HepG2 (cell line): ENCODE measurements at regions not wholly inside any gene's neighbourhood (a gene's known extent, or its start where the extent isn't known, plus 50 kb on each side); places are given as distances from the start of the nearest gene placed in this dataset.

Experiments used
- ATAC-seq: fragments of 200-7000 bp; cut with Tn5 transposase; 3 replicates; pipeline ENCODE4 v1.9.1; 2020; ENCODE audit warnings: mild to moderate bottlenecking, moderate library complexity
- BruUV-seq: library from RNA; stranded (reverse); fragments of 400-500 nt; replicated peaks from 2 replicates; lab custom pipeline; 2021; lab: Mats Ljungman, UMichigan
- CTCF ChIA-PET: fragments of 300-600 bp; formaldehyde crosslinking; extraction: SDS; loops from one replicate; lab custom pipeline; 2021; ENCODE audit warnings: low total read pairs, inconsistent platforms, low intra/inter-chr PET ratio; lab: Yijun Ruan, JAX
- POLR2A ChIA-PET: fragments of 350-600 bp; sonication (Branson Sonifier 250); formaldehyde crosslinking; loops from one replicate; lab custom pipeline; 2020; ENCODE audit warnings: antibody characterized with exemption, inconsistent platforms; lab: Yijun Ruan, JAX
- DNase-seq: peaks from one replicate; pipeline ENCODE4 v3.0.0-alpha.2; 2015; ENCODE audit warnings: low spot score
- FAIRE-seq: peaks from 3 replicates; lab custom pipeline; 2011; peaks lifted over from hg19 to GRCh38; lab: Jason Lieb, UNC
- H2AFZ ChIP-seq: one replicate; pipeline ENCODE4 v1.6.1; 2011; ENCODE audit warnings: low read length, inconsistent platforms
- H3K27ac ChIP-seq: fragments of 300-600 bp; 3 replicates; pipeline ENCODE4 v1.8.0; 2011; ENCODE audit warnings: mixed run types, mild to moderate bottlenecking, mixed read lengths, low read length, inconsistent platforms; ENCODE audit not compliant: insufficient read depth; ENCODE audit errors: extremely low read length
- H3K27me3 ChIP-seq, 2 experiments: fragments of 200-600 bp in 1 of 2; 2 replicates in 1 of 2; 3 replicates in 1 of 2; pipeline versions ENCODE4 v1.6.0 to v1.8.0; 2011; ENCODE audit warnings: low read length in 2 of 2, mild to moderate bottlenecking in 2 of 2, moderate library complexity in 2 of 2, inconsistent platforms in 1 of 2; ENCODE audit not compliant: insufficient read depth in 2 of 2, control insufficient read depth in 1 of 2
- H3K36me3 ChIP-seq, 2 experiments: fragments of 200-600 bp in 1 of 2; replicated peaks in 1 of 2; 2 replicates in 1 of 2; 3 replicates in 1 of 2; pipeline versions ENCODE4 v1.5.1 to v1.8.0; 2011; ENCODE audit warnings: low read length in 2 of 2, inconsistent platforms in 1 of 2; ENCODE audit not compliant: insufficient read depth in 2 of 2, control insufficient read depth in 1 of 2
- H3K4me1 ChIP-seq: 2 replicates; pipeline ENCODE4 v1.5.1; 2012; ENCODE audit warnings: low read length, inconsistent platforms; ENCODE audit not compliant: insufficient read depth
- H3K4me2 ChIP-seq: 2 replicates; pipeline ENCODE4 v1.6.0; 2011; ENCODE audit warnings: low read depth, low read length, inconsistent platforms
- H3K4me3 ChIP-seq, 3 experiments: fragments of 200-600 bp in 1 of 3; sonication (generic), shearing (Covaris generic) in 1 of 3; replicated peaks in 1 of 3; 2 replicates each; pipeline ENCODE4 v1.5.1; 2011 to 2016; ENCODE audit warnings: low read length in 3 of 3, inconsistent platforms in 2 of 3, low read depth in 2 of 3, mild to moderate bottlenecking in 2 of 3, control low read depth in 1 of 3, mixed read lengths in 1 of 3; ENCODE audit not compliant: insufficient read depth in 1 of 3
- H3K79me2 ChIP-seq: one replicate; pipeline ENCODE4 v1.6.1; 2011; ENCODE audit warnings: low read length, inconsistent platforms; ENCODE audit not compliant: insufficient read depth
- H3K9ac ChIP-seq: 2 replicates; pipeline ENCODE4 v1.6.0; 2011; ENCODE audit warnings: mild to moderate bottlenecking, low read depth, low read length, inconsistent platforms; ENCODE audit not compliant: insufficient read depth
- H3K9me3 ChIP-seq: 2 replicates; pipeline ENCODE4 v1.5.1; 2012; ENCODE audit warnings: mild to moderate bottlenecking, low read length
- H4K20me1 ChIP-seq: 2 replicates; pipeline ENCODE4 v1.6.0; 2011; ENCODE audit warnings: inconsistent platforms, mild to moderate bottlenecking, low read length, moderate library complexity; ENCODE audit not compliant: insufficient read depth
- ARNTL ChIP-seq: sonication (generic); formaldehyde crosslinking; IDR thresholded peaks from 2 replicates; pipeline ENCODE4 v1.4.0; 2020; ENCODE audit warnings: mild to moderate bottlenecking, missing genetic modification reagents
- ATAD3A ChIP-seq: sonication (generic); formaldehyde crosslinking; IDR thresholded peaks from 2 replicates; pipeline ENCODE4 v1.4.0; 2020; ENCODE audit warnings: missing genetic modification reagents
- ATRX ChIP-seq: sonication (generic); formaldehyde crosslinking; IDR thresholded peaks from 2 replicates; pipeline ENCODE4 v1.4.0; 2020; ENCODE audit warnings: missing genetic modification reagents, borderline replicate concordance
- BORCS8-MEF2B ChIP-seq: sonication (generic); formaldehyde crosslinking; IDR thresholded peaks from 2 replicates; pipeline ENCODE4 v1.8.0; 2022; ENCODE audit warnings: mild to moderate bottlenecking, missing genetic modification reagents
- CCAR2 ChIP-seq: fragments of 200-400 bp; formaldehyde crosslinking; optimal IDR thresholded peaks from 2 replicates; pipeline ENCODE3; 2018; ENCODE audit warnings: low read depth, mild to moderate bottlenecking, low read length, moderate library complexity
- CEBPB ChIP-seq: IDR thresholded peaks from 2 replicates; pipeline ENCODE4 v1.6.1; 2011; ENCODE audit warnings: low read depth, low read length, improper control_type of control experiment, borderline replicate concordance
- FOXJ3 ChIP-seq: sonication (generic); formaldehyde crosslinking; IDR thresholded peaks from 2 replicates; pipeline ENCODE4 v1.4.0; 2020; ENCODE audit warnings: missing genetic modification reagents, mild to moderate bottlenecking, borderline replicate concordance
- KLF16 ChIP-seq, 2 experiments: sonication (generic) in 1 of 2; formaldehyde crosslinking in 1 of 2; IDR thresholded peaks; 2 replicates each; pipeline versions ENCODE4 v1.6.1 to v1.8.0; 2016 to 2023; ENCODE audit warnings: missing genetic modification reagents in 2 of 2, missing compliant biosample characterization in 1 of 2
- NCOA2 ChIP-seq: sonication (generic); formaldehyde crosslinking; IDR thresholded peaks from 2 replicates; pipeline ENCODE4 v1.8.0; 2022; ENCODE audit warnings: inconsistent platforms
- PHF21A ChIP-seq: sonication (generic); formaldehyde crosslinking; IDR thresholded peaks from 2 replicates; pipeline ENCODE4 v1.5.0; 2020; ENCODE audit warnings: mild to moderate bottlenecking, missing genetic modification reagents
- PPARG ChIP-seq: conservative IDR thresholded peaks from 2 replicates; pipeline ENCODE4 v1.6.1; 2016; ENCODE audit warnings: missing biosample characterization, missing genetic modification reagents
- RFX3 ChIP-seq: IDR thresholded peaks from 2 replicates; pipeline ENCODE4 v1.6.1; 2016; ENCODE audit warnings: missing biosample characterization, missing genetic modification reagents
- ZNF121 ChIP-seq: sonication (generic); formaldehyde crosslinking; IDR thresholded peaks from 2 replicates; pipeline ENCODE4 v1.5.0; 2020; ENCODE audit warnings: mild to moderate bottlenecking, missing genetic modification reagents
- ZNF329 ChIP-seq: sonication (generic); formaldehyde crosslinking; IDR thresholded peaks from 2 replicates; pipeline ENCODE4 v1.9.0; 2021; ENCODE audit warnings: low read depth, mild to moderate bottlenecking, missing genetic modification reagents
- ZNF496 ChIP-seq: sonication (generic); formaldehyde crosslinking; IDR thresholded peaks from 2 replicates; pipeline ENCODE4 v1.8.1; 2023; ENCODE audit warnings: mild to moderate bottlenecking, moderate library complexity, missing genetic modification reagents; ENCODE audit not compliant: insufficient replicate concordance
- ZNF503 ChIP-seq: sonication (generic); formaldehyde crosslinking; IDR thresholded peaks from 2 replicates; pipeline ENCODE4 v1.4.0; 2020; ENCODE audit warnings: missing genetic modification reagents
- ZNF577 ChIP-seq: sonication (generic); formaldehyde crosslinking; IDR thresholded peaks from 2 replicates; pipeline ENCODE4 v1.4.0; 2020; ENCODE audit warnings: mild to moderate bottlenecking, low read depth, missing genetic modification reagents, borderline replicate concordance
- WGBS: methylation state at CpG from one replicate; pipeline ENCODE4 v1.1.6; 2017; ENCODE audit warnings: low lambda C conversion rate; 5-methylcytosine and 5-hydroxymethylcytosine counted together
- in situ Hi-C: cut with HindIII; loops from 2 replicates; pipeline ENCODE4 v1.10.0; 2017; ENCODE audit warnings: low pct_unique_long_range_greater_than_20kb; ENCODE audit not compliant: extremely low pct_ligation_motif_present
- intact Hi-C: fragments of 100-400 bp; cut with micrococcal nuclease; formaldehyde crosslinking; loops from one replicate; pipeline ENCODE4 v1.10.0; 2022; ENCODE audit not compliant: unreplicated experiment
- TF ChIP-seq, protein P1 (sequence below): sonication (generic); formaldehyde crosslinking; IDR thresholded peaks from 2 replicates; pipeline ENCODE4 v1.4.0; 2020; ENCODE audit warnings: missing genetic modification reagents
- TF ChIP-seq, protein P2 (sequence below): sonication (generic); formaldehyde crosslinking; conservative IDR thresholded peaks from 2 replicates; pipeline ENCODE4 v1.4.0; 2020; ENCODE audit warnings: missing genetic modification reagents
- TF ChIP-seq, protein P3 (sequence below): sonication (generic); formaldehyde crosslinking; IDR thresholded peaks from 2 replicates; pipeline ENCODE4 v1.4.0; 2020; ENCODE audit warnings: missing genetic modification reagents

DNA sequence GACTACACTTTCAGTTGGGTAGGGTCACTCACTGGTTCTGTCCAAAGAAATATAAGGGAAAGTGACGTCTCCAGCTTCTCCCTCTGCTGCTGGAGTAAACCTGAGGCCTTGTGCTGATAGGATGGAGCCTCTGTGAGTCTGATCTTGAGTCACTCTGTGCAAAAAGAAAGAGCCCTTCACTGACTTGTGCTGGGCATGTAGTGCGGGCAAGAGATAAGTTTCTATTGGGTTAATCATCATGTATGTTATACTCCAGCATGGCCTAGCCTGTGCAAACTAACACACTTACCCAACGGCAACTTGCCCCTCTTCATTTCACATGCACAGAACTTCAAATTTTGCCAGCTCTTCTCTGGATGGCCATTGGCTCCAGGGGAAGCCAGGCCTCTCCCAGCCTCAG is 118.5 kb upstream of the LMO4 start (continued):
- TF ChIP-seq ATRX (CRISPR knock-in tag) (no peak), CEBPB (no peak), BORCS8-MEF2B (CRISPR knock-in tag) (no peak), PPARG (CRISPR knock-in tag) (no peak)
- TF ChIP-seq, protein P1, sequence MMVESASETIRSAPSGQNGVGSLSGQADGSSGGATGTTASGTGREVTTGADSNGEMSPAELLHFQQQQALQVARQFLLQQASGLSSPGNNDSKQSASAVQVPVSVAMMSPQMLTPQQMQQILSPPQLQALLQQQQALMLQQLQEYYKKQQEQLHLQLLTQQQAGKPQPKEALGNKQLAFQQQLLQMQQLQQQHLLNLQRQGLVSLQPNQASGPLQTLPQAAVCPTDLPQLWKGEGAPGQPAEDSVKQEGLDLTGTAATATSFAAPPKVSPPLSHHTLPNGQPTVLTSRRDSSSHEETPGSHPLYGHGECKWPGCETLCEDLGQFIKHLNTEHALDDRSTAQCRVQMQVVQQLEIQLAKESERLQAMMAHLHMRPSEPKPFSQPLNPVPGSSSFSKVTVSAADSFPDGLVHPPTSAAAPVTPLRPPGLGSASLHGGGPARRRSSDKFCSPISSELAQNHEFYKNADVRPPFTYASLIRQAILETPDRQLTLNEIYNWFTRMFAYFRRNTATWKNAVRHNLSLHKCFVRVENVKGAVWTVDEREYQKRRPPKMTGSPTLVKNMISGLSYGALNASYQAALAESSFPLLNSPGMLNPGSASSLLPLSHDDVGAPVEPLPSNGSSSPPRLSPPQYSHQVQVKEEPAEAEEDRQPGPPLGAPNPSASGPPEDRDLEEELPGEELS (CRISPR knock-in tag): no peak

- H3K4me3 ChIP-seq: no peak overlapping the region
- no peaks in the 10 kb centered on the region for H3K4me1 ChIP-seq
- in situ Hi-C loops: no loop called here
- no peak overlapping the region for H3K4me2 ChIP-seq
- H4K20me1 ChIP-seq: no peaks in the 10 kb centered on the region
- ChIA-PET POLR2A (no interaction called here), CTCF (no interaction called here)
- no TSS peak for BruUV-seq
- no peak overlapping the region for H2AFZ ChIP-seq
- FAIRE-seq (no peak), DNase-seq (no peak), ATAC-seq (no peak)
- peaks cover 14% of the 10 kb centered on the region; the same call in 1 of the 2 replicates for H3K9me3 ChIP-seq
- H3K36me3 ChIP-seq: no peaks in the 10 kb centered on the region
- H3K27me3 ChIP-seq: no peaks in the 10 kb centered on the region; a peak in 1 of 5 replicates
- no peak overlapping the region for H3K9ac ChIP-seq
- intact Hi-C loops: no loop called here
- no peaks in the 10 kb centered on the region for H3K79me2 ChIP-seq
- WGBS: 16% methylated on average over 6 of the region's 6 CpGs
- H3K27ac ChIP-seq: no peak overlapping the region
- TF ChIP-seq ARNTL (CRISPR knock-in tag) (no peak), ZNF121 (no peak), KLF16 (CRISPR knock-in tag; IDR thresholded peaks at IDR 0.05) (no peak), FOXJ3 (CRISPR knock-in tag) (no peak), ZNF577 (CRISPR knock-in tag) (no peak), ATAD3A (CRISPR knock-in tag) (no peak), ZNF329 (CRISPR knock-in tag) (no peak), PHF21A (CRISPR knock-in tag) (no peak), CCAR2 (no peak), ZNF503 (CRISPR knock-in tag) (no peak), RFX3 (CRISPR knock-in tag) (no peak), NCOA2 (no peak), ZNF496 (CRISPR knock-in tag) (no peak)
- TF ChIP-seq, protein P2, sequence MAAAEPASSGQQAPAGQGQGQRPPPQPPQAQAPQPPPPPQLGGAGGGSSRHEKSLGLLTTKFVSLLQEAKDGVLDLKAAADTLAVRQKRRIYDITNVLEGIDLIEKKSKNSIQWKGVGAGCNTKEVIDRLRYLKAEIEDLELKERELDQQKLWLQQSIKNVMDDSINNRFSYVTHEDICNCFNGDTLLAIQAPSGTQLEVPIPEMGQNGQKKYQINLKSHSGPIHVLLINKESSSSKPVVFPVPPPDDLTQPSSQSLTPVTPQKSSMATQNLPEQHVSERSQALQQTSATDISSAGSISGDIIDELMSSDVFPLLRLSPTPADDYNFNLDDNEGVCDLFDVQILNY (CRISPR knock-in tag): no peak
- TF ChIP-seq, protein P3, sequence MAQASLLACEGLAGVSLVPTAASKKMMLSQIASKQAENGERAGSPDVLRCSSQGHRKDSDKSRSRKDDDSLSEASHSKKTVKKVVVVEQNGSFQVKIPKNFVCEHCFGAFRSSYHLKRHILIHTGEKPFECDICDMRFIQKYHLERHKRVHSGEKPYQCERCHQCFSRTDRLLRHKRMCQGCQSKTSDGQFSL (CRISPR knock-in tag): no peak
Observed at GRCh38 chr1:87212431-87213134, 116.1 kb upstream of the LMO4 start.
